NCI-H1694 (cell line): ENCODE measurements at regions not wholly inside any gene's neighbourhood (a gene's known extent, or its start where the extent isn't known, plus 50 kb on each side); places are given as distances from the start of the nearest gene placed in this dataset.

Experiments used
- DNase-seq: peaks from one replicate; lab custom pipeline; 2025; lab: John Stamatoyannopoulos, UW

DNA sequence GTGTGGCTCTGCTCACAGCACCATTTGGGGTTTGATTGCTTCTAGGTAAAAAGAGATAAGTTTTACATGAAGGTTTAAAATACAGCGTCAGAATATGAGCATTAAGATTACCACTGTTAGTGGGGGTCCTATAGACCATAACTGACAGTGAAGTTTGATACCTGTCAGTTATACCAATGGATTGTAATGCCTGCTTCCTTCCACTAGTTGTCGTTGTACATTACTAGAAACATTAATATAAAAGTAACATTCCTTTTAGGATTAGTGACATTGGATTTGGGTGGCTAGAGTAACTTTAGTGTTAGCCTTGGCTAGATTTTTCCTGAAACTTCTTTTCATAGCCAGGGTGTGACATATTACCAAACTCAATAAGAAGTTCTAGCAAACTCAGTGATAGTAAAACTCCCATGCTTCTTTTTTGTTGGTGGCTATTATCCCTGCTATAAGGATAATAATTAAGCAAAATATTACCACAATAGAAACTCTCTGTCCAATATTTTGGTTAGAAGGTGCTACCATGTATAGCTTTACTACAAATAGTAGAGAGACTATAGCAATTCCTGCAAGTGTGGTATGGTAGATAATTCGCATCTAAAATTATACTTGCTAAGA, 57.1 kb downstream of the FAM181B start:
- DNase-seq, result no peak

GRCh38 chr11:82675838-82676237, 57.8 kb downstream of the FAM181B start:
- DNase-seq, result no peak

GRCh38 chr11:82673631-82674030, 60.0 kb downstream of the FAM181B start:
- DNase-seq, result no peak

GRCh38 chr11:82671451-82671850, 62.2 kb downstream of the FAM181B start:
- DNase-seq, result no peak

DNA sequence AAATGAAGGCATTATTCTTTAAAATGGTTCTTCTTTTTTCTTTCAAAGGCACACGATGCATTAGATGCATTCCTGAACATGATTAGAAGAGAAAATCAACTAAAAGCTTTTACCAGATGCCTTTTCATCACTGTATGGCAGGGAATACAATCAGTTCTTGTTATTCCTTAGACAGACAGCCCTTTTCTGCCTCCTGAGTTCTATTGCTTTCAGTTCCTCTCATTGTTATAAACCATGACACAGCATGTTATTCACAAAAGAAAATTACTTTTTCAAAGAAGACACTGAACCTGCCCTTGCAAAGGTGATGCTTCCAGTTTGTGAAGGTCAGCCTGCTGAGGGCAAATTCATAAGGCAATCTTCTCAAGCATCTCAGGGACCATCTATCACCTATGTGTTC, 70.1 kb downstream of the FAM181B start:
- no peak for DNase-seq

DNA sequence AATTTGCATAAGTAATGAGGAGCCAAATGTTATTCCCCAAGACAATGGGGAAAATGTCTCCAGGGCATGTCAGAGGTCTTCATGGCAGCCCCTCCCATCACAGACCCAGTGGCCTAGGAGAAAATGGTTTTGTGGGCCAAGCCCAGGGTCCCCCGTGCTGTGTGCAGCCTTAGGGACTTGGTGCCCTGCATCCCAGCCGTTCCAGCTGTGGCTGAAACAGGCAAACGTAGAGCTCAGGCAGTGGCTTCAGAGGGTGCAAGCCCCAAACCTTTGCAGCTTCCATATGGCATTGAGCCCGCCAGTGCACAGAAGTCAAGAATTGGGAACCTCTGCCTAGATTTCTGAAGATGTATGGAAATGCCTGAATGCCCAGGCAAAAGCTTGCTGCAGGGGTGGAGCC, 79.9 kb downstream of the FAM181B start:
- DNase-seq, result no peak

DNA sequence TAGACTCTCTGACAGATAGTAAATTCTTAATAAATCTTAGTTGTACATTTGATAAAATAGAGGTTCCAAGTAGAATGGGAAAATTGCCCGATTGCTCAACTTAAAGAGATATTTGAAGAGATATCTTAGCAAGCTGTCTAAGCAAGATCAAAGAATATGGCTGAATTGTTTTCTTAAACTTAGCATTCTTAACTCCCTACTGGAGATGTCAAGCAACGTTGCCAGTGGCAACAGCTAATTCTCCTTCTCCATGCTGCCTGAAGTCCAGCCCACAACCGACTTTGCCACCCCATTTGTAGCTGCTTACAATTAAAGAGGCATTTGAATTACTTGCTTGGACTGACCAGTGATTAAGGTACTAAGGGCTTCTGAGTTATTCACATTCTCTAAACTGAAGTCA, 94.4 kb downstream of the FAM181B start:
- DNase-seq, result no peak

DNA sequence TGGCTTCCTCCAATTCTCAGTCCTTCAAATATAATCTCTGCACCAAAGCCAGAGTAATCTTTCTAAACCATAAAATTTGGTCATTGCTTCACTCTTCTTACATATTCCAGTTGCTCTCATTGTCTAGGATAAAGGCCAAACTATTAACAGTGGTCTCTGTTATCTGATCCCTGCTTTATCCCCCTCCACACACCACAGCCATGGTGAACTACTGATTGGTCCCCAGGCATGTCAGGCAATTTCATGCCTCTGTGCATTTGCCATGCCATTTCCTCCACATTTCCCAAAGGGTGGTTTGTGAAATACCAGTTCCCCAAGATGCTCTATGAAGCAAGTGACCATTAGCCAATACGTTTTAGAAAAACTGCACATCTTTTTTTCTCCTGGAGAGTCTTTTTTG, 97.0 kb downstream of the FAM181B start:
- DNase-seq, result no peak

GRCh38 chr11:82634091-82634490, 99.6 kb downstream of the FAM181B start:
- DNase-seq, result no peak

DNA sequence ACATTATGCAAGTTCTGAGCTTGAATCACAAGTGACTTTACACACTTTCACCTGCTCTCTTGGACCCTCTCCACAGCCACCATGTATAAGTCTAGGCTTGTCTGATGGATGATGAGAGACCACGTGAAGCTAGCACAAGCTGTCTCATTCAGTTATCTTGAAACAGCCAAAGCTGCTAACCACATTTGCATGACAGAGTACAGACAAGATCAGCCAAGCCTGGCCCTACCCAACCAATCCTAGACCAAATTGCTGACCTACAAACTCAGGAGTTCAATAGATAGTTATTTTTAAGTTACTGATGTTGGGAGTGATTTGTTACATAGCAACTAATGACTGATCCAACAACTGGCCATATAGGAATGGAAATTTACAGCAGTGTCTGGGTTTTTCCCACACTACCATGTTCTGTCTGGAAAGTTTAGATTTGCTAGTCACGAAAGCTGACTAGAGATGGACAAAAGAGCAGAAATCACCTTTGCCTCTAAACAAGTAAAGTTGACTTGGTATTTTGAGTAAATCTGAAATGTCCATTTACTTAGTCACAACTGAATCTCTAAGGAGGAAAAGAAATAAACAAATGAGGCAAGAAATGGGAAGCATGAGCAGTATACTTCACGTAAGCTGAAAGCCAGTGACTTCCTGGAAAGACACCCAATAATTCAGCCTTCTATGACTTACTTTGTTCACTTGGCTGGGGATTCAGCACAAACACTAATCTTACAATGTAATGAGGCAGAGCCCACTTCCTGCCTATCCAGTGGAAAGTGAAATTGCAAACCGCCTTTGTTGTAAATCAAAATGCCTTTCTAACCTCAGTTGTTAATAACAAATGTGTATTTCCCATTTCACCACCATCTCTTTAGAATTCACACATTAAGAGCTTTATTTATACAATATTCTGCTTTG, 101.7 kb downstream of the FAM181B start:
- no peak for DNase-seq

DNA sequence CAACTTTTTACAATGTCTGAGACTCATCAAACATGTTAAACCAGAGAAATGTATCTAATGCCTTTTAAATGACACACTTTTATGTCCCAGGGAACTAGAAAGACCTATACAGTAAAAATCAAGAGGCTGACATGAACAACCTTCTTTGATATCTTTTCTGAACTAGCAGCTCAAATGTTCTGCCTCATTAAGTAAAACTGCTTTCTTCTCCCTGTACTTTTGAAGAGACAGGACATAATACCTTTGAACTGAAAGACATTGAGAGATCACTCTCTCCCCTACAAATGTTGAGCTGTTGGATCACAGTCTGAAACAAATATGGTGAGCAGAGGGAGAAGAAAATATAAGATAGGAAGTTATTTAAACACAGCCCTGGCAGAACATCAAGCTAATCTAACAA, 123.0 kb downstream of the FAM181B start:
- no peak for DNase-seq

DNA sequence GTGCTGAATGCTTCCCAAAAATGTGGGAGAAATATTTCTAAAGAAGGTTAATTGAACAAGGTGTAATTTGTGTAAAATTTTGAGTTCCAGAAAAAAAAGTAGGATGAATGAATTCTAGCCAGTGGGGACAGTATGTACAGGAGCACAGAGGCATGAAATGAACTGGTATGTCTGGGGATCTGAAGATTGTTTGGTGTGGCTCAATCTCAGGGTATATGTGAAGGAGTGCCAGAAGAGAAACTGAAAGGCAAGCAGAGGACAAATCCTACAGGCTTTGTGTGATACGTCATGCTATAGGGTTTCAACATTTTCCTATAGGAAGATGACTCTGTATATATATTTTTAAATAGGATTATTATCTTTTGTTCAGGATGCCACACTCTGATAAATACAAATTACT, 126.9 kb downstream of the FAM181B start:
- no peak for DNase-seq

GRCh38 chr11:82601711-82602110, 132.0 kb downstream of the FAM181B start:
- no peak for DNase-seq

GRCh38 chr11:82599836-82600235, 133.8 kb downstream of the FAM181B start:
- DNase-seq, result no peak

DNA sequence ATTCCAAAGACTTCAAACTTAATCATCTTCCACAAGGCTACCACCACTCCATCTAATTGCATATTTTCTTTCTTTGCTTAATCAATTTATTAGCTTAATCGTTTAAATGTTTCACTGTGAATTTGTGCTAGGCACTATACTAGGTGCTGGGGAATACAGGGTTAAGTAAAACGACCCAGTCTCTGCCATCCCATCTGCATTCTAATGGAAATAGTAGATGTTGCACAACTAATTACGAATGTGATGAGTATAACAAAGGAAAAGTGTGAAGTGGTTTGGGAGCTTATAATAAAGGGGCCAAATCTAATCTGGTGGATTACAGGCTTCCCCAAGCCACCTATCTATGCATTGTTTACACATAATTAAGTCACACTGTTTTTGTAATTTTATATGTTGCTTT, 147.1 kb downstream of the FAM181B start:
- no peak for DNase-seq

DNA sequence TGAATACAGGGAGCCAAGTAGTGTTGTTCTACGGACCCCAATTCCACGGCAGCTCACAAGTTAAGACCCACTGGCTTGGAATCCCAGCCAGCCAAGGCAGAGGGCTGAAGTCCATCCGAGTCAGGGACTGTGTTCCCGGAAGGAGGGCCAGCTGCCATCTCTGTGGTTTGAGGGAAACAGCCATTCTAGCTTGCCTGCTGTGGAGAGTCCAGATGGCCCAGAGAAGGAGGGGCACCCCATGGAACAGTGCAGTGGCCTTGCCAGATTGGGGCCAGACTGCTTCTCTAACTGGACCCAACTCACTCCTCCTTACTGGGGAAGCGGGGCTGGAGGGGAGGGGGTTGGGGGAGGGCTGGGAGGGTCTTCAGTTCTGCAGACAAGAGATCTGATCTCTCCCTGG, 156.4 kb downstream of the FAM181B start:
- peak; percentile 33 for DNase-seq

- no peak for DNase-seq
Measured at GRCh38 chr11:82560836-82561235, 172.8 kb downstream of the FAM181B start.

DNA sequence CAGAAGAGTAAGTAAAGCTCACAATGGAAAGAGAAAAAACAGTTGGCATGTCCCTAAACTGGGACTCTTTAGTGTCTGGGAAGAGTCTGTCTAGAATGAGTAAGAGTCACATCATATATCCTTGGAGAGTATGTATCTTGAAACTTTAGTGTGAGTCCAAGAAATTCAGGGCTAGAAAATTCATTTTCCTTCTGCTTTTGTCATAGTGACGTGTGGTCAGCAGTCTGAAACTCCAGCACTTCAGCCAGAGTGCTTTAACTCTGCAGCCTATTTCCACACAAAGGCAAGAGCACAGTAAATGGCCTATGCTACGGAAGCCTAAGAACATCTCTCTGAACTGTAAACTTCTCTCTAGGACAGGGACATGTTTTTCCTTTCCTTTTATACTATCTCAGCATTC, 174.1 kb downstream of the FAM181B start:
- DNase-seq, result no peak

DNA sequence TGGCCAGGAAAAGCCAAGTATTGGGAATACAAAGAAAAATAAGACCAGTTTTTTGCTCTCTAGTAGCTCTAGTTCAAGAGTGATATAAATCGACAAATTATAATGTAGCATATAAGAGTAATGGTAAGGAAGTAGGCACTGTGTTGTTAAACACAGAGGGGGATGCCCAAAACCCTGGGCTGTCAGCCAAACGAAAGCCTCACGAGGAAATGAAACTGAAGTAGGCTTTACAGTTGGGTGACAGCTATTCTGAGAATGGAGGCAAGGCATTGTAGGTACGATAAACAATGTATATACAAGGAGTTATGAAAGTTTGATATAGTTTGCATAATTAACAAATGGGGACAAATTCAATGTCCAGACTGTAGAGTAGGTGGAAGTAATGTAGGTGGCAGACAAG, 176.4 kb downstream of the FAM181B start:
- no peak for DNase-seq

DNA sequence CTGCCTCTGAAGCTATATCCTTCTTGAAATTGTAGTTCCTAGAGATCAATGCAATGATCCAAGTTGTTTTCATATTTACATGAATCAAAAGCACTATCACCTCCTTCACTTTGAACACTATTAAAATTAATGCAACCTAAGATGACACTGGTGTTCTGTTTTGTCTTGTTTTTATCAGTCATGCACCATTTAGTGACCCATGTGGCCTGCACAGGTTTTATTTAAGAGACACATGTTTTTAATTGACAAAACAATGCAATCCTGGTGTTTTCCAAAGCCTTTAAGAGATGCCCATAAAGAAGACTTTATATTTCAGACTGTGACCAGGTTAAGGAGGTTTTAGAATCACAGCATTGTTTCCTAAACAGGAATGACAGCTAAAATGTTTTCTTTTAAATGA, 177.5 kb downstream of the FAM181B start:
- no peak for DNase-seq

DNA sequence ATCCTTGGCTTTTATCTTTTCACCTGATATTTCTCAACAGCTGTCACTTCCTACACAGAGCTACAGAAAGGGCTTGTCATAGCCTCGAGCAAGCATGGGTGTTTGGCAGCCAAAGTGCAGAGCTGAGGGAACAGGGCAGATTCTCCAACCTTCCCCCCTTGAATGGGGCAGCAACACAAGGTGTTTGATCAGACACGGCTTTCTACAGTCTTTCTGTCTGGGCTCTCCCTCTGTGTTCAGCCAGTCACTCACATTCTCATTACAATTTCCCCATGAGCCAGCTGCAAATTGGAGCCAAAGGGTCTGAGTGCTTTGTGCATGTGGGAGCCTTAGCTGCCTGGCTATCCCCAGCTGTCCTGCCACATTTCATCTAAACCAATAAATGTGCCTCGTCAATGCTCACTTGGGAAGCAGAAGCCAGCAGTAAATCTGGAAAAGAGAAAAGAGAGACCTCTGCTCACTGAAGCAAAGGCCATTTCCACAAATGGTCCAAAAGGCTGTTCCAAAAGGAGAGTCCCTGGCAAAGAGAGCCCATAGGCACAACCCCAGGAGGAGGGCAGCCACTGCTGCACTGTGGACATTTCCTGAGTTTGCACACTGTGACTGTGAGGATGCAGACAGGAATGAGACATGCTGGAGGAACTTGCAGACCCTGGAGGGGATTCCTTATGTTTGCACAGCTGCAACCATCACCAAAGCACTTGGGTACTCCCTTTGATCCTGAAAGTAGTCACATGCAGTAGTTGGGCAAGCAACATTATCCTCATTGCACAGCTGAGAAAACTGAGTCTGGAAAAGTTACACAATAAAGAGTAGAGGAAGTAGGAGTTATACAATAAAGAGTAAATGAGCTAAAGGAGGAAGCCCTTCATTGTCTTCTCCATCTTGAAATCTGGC, 186.8 kb downstream of the FAM181B start:
- DNase-seq, result peak; percentile 1

GRCh38 chr11:82539669-82540068, 194.0 kb downstream of the FAM181B start:
- DNase-seq, result no peak

- DNase-seq, result no peak
Measured at GRCh38 chr11:82536706-82537105, 197.0 kb downstream of the FAM181B start.
